ENCODE measurements at regions not wholly inside any gene's neighbourhood (a gene's known extent, or its start where the extent isn't known, plus 50 kb on each side); places are given as distances from the start of the nearest gene placed in this dataset.

DNA sequence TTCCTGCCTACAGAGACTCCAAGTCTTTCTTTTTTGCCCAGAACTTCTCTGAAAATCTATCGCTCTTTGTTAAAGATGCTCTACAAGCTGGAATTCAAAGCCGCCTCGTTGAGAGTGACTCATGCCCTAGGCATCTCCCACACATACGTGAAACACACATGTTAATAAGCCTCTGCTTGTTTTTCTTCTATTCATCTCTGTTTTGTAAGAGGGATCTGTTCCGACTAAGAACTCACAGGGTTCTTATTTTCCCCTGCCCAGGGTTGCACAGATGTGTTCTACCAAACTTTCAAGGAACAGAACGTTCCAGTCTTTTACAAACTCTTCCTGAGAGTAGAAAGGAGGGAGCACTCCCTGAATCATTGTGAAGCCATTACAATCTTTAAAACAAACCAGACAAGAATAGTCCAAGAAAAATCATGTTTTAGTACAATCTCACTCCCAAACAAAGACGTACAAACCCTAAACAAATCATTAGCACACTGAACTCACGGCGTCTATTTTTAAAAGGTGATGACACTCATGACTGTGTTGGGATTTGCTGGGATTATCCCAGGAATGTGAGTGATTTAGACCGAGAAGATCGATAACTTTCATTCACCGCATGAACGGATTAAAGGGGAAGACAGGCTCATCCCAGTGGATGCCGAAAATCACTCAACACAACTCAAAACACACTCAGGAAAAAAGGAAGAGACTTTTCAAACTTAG is 55.3 kb upstream of the INPP5A start:
- DNase-seq, result no peak
- 62 to 63% methylated on average over 14 of the region's 14 CpGs for WGBS, 2 donors
- peak in 5 of 8 donors; percentile 16 to 86 (median 37) for ATAC-seq
- Histone ChIP-seq H3K9me3 (no peaks in the 10 kb centered on the region), H3K36me3 (no peaks in the 10 kb centered on the region), H3K27ac (peak overlapping the region in 2 of 10 donors; percentile 26 to 63), H3K27me3 (no peaks in the 10 kb centered on the region), H3K4me3 (no peak overlapping the region), H3K4me1 (peaks cover 0 to 7% (median 0%) of the 10 kb centered on the region in 9 donors)
- intact Hi-C loops (cut with DNase I), result no loop called here
- no peak for TF ChIP-seq CTCF (IDR thresholded peaks at IDR 0.05)

- no peaks in the 10 kb centered on the region for H3K9me3 ChIP-seq
Measured at GRCh38 chr10:132483394-132483793, 54.2 kb upstream of the INPP5A start.

GRCh38 chr10:132484922-132485321 is 52.7 kb upstream of the INPP5A start:
- TF ChIP-seq CTCF (IDR thresholded peaks at IDR 0.05), result no peak
- peaks cover 0 to 7% (median 0%) of the 10 kb centered on the region in 9 donors for H3K4me1 ChIP-seq
- no peak for DNase-seq
- WGBS, 2 donors, result 94 to 95% methylated on average over 16 of the region's 16 CpGs
- no peak for ATAC-seq
- no peak overlapping the region for H3K27ac ChIP-seq
- intact Hi-C loops (cut with DNase I), result no loop called here
- H3K27me3 ChIP-seq, result no peaks in the 10 kb centered on the region
- no peak overlapping the region for H3K4me3 ChIP-seq
- no peaks in the 10 kb centered on the region for H3K36me3 ChIP-seq
- H3K9me3 ChIP-seq, result no peaks in the 10 kb centered on the region

More at GRCh38 chr10:132483394-132483793, 54.2 kb upstream of the INPP5A start:
- ATAC-seq (no peak), DNase-seq (no peak)
- Histone ChIP-seq H3K27me3 (no peaks in the 10 kb centered on the region), H3K4me3 (no peak overlapping the region), H3K4me1 (peaks cover 0 to 7% (median 0%) of the 10 kb centered on the region in 9 donors), H3K36me3 (no peaks in the 10 kb centered on the region), H3K27ac (no peak overlapping the region)
- 86 to 88% methylated on average over 5 of the region's 5 CpGs for WGBS, 2 donors
- no peak for TF ChIP-seq CTCF (IDR thresholded peaks at IDR 0.05)
- intact Hi-C loops (cut with DNase I), result no loop called here

DNA sequence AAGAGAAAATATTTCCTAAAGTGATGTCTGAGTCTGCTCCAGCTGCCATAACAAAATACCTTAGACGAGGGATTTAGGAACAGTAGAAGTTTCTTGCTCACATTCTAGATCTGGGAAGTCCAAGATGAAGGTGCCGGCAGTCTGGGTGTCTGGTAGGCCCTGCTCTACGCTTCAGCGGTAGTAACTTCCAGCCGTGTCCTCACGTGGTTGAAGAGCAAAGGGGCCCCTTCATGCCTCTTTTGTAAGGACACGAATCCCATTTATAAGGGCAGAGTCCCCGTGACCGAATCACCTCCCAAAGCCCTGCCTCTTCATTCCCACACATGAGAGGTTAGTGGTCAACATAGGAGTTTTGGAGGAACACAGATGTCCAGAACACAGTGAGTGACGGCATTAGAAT is 52.2 kb upstream of the INPP5A start:
- TF ChIP-seq CTCF (IDR thresholded peaks at IDR 0.05), result no peak
- ATAC-seq (no peak), DNase-seq (no peak)
- no peaks in the 10 kb centered on the region for H3K9me3 ChIP-seq
- H3K27ac ChIP-seq, result no peak overlapping the region
- no peak overlapping the region for H3K4me3 ChIP-seq
- peaks cover 0 to 7% (median 0%) of the 10 kb centered on the region in 9 donors for H3K4me1 ChIP-seq
- intact Hi-C loops (cut with DNase I), result no loop called here
- H3K36me3 ChIP-seq, result no peaks in the 10 kb centered on the region
- 95 to 96% methylated on average over 10 of the region's 10 CpGs for WGBS, 2 donors
- no peaks in the 10 kb centered on the region for H3K27me3 ChIP-seq

Data from heart right ventricle (tissue), 16 donors.